GM21447 (cell line): ENCODE measurements at regions not wholly inside any gene's neighbourhood (a gene's known extent, or its start where the extent isn't known, plus 50 kb on each side); places are given as distances from the start of the nearest gene placed in this dataset.
"Not testable (repeated sequence)": the region's sequence is repeated elsewhere in the genome, so short reads cannot be mapped to it uniquely, and the experiment has no call there.

Source experiments
- ATAC-seq: cut with Tn5 transposase; IDR thresholded peaks from one replicate; pipeline ENCODE4 v1.9.1; 2021; ENCODE audit not compliant: unreplicated experiment

DNA sequence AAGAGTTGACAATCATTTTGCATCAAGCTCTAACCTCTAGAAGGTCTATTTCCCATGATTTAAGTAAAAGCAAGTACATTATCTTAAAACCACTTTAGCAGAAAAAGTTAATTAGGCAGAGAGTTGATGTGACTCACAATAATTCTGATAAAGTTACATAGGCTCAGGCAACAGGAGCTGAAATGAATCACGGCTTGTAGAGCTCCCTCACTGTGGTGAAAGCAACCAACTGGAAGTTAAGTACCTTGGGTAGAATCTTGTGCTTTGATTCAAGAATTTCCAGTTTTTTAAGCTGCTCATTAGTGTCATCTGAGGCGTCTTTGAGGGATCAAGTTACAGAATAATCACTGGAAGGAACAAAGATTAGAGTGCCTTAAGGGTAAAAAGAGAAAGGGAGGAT, 68.9 kb upstream of the NFE2L3 start:
- no peak for ATAC-seq

DNA sequence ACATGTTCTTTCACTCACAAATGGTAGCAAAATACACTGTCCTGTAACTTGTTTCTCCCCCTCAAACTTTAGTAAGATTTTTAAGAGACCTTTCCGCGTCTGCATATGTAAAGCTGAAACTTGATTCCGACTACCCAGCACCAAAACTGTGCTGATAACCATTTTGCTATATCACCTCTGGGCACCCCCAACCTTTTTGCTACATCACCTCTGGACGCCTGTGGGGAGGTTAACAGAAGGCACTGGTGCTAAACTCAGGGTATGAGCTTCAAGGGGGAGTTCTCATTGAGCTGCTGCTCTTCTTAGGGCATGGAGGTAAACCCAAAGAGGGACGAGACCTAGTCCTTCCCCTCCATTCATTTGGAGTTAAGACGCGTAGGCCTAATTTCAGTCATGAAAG, 67.6 kb upstream of the NFE2L3 start:
- ATAC-seq, result no peak

DNA sequence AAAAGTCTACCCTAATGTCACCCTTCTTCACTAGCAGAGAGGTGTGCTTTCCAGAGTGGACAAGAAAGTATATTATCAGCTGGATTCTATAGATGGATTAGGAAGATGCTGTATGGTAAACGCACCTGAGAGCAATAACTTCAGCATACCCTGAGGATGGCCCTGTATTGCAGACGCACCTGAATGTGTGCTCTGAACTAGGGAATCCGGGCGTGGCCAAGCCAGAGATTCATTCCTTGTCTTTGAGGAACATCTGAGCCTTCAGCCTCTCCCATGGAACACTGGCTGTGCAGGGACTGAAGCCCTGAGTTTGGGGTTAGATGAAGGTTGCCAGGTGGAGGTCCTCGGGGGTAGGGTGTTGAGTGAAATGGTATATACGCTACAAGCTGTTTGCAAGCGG, 66.2 kb upstream of the NFE2L3 start:
- ATAC-seq, result no peak

DNA sequence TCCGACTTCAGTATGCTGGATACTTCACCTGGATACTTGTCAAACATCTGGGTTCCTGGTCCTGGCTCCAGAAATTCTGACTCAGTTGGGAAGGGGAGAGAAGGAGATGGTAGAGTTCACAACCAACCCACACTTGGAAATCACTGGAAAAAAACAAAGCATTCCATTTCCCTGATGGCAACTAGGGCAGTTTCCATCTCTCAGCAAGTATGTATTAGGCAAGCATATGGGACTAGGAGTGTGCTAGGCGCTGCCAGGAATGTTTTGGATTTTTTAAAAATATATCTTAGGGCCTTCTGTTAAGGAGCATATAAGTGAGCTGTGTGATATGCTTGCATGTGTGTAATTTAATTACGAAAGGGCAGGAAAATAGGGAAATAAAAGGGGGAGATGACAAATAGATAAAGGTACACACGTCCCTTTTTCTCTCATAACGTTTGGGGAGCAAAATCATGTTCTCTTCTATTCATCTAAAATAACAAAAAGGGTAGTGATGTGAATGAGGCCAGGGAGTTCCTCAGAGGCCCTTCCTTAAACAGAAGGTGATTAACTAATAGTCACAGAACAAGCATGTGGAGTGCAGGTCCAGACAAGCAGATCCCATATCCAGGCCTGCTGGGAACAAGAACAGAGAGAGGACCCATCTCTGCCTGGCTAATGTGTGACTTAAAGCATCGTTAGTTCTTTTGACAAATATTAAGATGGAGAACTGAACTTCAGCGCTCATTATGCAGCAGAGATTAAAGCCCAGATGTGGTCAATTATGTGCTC, 64.5 kb upstream of the NFE2L3 start:
- ATAC-seq, result no peak

DNA sequence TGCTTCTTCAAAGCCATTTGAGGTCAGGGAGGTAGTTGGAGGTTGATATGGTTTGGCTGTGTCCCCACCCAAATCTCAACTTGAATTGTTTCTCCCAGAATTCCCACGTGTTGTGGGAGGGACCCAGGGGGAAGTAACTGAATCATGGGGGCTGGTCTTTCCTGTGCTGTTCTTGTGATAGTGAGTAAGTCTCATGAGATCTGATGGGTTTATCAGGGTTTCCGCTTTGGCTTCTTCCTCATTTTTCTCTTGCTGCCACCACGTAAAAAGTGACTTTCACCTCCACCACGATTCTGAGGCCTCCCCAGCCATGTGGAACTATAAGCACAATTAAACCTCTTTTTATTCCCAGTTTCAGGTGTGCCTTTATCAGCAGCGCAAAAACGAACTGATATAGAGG, 62.5 kb upstream of the NFE2L3 start:
- not testable (repeated sequence) for ATAC-seq

DNA sequence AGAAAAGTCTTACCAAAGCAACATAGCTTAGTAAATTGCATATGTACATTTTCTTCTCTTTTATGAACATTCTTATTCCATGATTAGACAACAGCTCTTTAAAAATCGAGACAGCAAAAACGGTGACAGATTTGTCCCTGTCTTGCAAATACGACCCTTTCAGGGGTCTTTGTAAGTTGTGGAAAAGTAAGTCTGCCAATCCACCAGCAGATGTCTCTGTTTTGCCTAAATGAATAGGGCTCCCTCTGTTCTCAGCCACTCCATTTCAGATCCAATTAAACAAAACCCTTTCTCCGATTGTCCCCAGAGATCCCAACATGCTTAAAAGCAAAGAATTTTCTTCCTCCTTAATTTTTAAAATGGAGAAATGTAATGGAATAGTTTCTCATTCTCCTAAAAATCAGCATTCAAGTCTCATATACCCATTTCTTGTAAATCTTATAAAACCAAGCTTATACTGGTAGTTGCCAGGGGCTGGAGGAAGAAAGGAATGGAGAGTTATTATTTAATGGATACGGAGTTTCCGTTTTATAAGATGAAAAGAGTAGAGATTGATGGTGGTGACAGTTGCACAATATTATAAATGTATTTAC, 61.0 kb upstream of the NFE2L3 start:
- no peak for ATAC-seq

DNA sequence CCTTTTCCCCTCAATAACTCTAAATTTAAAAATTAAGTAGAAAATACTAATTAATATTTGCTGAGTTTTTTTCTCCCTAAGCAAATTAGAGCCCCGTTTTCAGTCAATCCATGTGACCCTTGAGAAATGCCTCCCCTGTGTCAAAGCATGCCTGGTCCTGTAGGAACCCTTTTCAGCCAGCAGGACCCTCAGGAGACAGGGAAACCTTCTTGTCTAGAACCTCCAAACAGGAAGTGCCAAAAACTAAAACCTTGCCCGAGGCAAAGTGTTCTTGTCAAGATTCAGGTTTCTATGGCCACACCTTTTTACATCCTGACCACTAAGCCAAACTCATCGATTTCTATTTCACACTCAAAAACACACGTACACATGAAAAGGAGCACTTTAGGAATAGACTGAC, 60.1 kb upstream of the NFE2L3 start:
- no peak for ATAC-seq

DNA sequence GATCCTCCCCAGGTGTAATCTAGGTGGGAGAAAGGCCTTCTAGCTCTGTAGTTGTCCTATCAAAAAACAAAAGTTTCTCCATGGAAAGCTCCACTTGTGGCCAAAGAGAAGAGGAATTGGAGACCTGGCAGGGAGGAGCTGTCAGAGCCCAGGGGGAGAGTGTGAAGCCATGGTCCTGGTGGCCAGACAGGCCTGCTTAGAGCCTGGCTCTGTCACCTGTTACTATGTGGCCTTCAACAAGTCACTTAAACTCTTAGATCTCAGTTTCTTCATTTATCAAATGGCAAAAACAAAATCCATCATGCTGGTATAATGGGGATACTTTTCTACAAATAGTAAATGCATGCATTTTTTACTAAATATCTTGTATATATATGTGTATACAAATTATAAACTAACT, 59.0 kb upstream of the NFE2L3 start:
- no peak for ATAC-seq

DNA sequence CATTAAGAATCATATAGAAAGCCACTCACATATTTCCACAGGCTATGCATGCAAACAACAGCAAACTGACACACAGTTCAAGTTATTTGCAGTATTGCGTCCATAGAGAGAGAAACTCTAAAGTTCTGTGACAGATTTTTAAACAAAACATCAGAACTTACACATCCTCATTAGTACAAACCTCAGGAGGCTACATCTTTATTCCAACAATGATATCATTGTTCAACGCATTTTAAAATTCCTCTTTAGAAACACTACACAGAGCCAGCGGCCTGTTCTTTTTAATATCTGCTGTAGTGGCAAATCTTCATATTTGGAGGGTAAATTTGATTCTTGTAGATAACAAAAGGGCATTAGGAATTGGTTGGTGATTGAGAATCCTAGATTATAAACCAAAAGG, 55.9 kb upstream of the NFE2L3 start:
- no peak for ATAC-seq

DNA sequence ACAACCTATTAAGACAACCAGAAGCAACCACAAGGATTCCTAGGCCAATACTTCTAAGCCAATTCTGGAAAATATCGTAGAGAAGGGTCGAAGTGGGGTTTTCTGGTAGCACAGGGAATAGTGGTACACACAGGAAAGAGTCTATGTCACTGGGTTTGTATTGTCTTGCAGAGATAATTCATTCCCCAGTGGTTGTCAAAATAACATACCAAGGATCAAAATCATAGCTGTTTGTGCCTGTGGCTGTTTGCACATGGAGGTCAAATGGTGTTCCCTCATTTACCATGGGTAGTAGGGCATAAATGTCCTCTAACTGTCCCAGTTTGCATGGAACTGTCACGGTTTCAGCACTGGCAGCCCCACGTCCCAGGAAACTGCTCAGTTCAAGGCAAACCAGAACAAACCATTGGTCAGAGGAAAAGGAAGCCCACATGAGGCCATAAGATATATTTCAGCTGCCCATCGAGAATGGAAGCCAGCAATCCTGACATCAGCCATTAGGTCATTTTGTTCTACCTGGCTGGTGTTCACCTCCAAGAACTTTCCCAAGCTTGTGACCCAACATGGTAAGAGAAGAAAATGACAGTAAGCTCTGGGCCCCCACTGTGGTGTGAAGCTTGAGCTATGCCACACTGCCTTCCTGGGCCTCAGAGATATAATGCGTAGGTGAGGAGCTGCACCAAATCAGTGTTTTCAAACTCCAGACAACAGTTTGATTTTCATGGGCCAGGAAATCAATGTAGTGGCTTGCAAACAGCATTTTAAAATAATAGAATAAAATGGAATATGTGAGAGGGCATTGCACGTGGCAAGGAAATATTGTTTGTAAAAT, 53.9 kb upstream of the NFE2L3 start:
- no peak for ATAC-seq

DNA sequence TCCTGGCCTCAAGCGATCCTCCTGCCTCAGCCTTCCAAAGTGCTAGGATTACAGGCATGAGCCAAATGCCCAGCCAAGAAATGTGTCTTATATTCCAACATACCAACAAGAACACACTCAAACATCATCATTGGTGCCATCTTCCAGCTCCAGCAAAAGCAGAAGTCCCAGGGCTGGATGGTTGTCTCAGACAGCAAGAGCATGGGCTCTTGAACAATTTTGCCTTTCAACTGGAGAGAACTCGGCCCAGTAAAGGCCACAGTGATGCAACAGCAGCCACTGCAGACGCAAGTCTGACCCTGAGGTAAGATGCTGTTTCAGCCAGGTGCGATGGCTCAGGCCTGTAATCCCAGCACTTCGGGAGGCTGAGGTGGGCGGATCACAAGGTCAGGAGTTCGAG, 52.8 kb upstream of the NFE2L3 start:
- ATAC-seq, result no peak

DNA sequence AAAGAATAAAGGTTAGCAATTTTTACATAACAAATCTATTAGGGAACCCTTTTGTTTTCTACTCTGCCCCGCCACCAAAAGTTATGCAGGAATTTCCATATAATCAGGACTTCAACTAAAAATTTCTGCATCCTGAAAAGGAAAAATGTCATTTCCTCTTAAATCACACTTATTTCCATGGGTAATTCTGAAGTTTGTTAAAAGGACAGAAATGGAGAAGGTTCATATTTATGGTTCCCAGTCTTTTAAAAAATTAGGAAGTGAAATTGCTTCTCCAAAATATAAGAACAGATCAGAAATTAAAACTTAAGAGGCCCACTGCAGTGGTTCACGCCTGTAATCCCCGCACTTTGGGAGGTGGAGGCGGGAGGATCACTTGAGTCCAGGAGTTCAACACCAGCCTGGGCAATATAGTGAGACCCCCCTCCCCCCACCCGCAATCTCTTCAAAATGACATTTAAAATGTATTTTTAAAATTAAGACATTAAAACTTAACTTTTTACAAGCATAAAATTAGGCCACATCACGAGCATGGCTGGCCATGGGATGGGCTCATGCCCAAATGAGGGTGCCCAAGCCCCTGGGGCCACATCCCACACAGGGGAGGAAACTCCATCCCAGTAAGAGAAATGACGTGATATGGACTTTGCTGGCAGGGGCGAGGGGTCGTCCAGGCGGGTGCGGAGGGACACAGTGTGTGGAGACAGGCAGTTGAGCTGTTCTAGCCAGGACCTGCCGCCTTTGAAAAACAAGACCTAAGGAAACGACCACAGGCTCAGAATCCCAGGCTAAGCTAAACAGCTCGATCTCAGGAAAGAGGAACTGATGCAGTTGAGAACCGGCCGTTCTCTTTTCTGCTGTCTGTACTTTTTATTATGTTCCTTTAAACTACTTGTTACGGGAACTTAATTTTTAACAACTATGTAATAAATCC, 51.3 kb upstream of the NFE2L3 start:
- no peak for ATAC-seq

DNA sequence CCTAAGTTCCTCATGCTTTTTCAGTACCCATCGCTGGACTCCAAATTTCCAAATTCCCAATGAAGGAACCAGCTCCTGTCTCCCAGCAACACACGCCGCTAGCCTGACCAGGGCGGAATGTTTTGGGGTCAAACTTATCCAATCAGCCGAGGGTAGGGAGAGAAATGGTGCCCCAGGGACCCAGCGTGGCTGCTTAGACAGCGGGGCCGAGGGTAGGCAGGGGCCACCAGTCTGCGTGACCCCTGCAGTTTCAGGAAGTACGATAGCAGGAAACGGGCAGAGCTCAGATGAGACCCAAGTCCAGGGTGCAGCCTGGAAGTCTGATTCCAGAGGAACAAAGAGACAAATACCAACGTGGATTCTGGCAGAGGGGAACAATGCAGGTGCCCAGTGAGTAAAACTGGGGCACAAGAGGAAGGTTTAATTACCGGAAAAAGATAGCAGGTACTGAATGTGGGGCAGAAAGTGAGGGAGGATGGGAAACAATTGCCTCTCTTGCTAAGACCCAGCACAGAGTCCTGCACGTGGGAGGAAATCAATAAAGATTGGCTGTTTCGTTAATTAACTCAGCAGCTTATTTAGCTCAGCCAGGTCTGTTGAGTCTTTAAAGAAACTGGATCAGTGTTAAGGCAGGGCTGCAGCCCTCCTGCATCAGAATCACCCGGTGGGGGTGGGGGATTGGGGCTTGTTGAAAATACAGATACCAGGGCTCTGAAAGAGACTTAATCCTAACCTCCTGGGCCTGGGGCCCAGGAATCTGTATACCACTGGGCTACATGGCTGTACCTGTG, 50.4 kb upstream of the NFE2L3 start:
- ATAC-seq, result peak; percentile 66

DNA sequence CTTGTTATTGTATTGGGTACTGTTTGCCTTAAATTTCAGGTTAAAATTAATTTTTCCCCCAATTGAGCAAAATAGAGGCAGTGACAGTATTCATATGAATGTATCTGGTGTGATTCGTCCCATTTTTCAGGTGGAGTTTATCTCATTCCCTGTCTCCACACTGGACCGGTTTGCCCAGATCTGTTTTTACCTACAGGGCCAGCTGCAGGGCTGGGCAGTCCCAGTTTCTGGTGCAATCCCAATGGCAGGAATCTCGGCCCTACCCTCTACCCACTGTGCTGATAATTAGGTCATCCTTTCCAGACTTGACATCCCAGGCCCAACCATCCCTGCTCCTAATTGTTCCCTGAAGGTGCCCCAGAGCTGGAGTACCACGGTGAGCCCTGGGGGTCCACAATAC, 49.8 kb upstream of the NFE2L3 start:
- no peak for ATAC-seq
